ENCODE measurements at regions not wholly inside any gene's neighbourhood (a gene's known extent, or its start where the extent isn't known, plus 50 kb on each side); places are given as distances from the start of the nearest gene placed in this dataset.
A peak's percentile ranks its signal among the peaks of the same experiment; 100 is the strongest.
"Not testable (repeated sequence)": the region's sequence is repeated elsewhere in the genome, so short reads cannot be mapped to it uniquely, and the experiment has no call there.

DNA sequence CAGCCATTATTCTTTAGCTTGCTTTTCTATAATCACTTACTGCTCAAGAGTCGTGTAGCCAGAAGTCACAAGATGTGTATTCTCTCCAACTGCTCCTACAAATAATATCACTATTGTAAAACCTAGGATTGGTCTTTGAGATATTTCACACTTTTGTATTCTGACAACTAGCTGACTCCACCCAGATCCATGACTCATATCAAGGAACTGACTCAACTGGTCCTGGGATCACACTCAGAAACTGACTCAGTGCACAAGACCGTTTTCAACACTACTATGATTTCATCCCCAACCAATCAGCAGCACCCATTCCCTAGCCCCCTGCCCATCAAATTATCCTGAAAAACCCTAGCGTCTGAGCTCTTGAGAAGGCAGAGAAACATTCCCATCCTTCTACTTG, 56.5 kb upstream of the ORC5 start:
- H3K36me3 ChIP-seq (ENCODE audit: insufficient read depth, insufficient read length, low read length) = no peaks in the 10 kb centered on the region
- TF ChIP-seq SUZ12 (IDR thresholded peaks at IDR 0.05; ENCODE audit: extremely low read depth, insufficient read depth, insufficient read length) (no peak), YY1 (IDR thresholded peaks at IDR 0.05; ENCODE audit: insufficient read depth, insufficient read length) (no peak), ZNF274 (IDR thresholded peaks at IDR 0.05; ENCODE audit: low read depth, low read length) (no peak)
- H3K27me3 ChIP-seq (ENCODE audit: insufficient read depth, insufficient read length) = no peaks in the 10 kb centered on the region
- no peak overlapping the region for H3K9ac ChIP-seq (ENCODE audit: insufficient read length, low read depth)
- H3K4me3 ChIP-seq (ENCODE audit: insufficient read length, low read depth) = no peak overlapping the region
- H3K4me1 ChIP-seq (ENCODE audit: insufficient read depth, insufficient read length) = no peaks in the 10 kb centered on the region
- no peaks in the 10 kb centered on the region for H3K9me3 ChIP-seq (ENCODE audit: insufficient read depth, low read length)
- DNase-seq (ENCODE audit: low read depth, low spot score) = no peak

DNA sequence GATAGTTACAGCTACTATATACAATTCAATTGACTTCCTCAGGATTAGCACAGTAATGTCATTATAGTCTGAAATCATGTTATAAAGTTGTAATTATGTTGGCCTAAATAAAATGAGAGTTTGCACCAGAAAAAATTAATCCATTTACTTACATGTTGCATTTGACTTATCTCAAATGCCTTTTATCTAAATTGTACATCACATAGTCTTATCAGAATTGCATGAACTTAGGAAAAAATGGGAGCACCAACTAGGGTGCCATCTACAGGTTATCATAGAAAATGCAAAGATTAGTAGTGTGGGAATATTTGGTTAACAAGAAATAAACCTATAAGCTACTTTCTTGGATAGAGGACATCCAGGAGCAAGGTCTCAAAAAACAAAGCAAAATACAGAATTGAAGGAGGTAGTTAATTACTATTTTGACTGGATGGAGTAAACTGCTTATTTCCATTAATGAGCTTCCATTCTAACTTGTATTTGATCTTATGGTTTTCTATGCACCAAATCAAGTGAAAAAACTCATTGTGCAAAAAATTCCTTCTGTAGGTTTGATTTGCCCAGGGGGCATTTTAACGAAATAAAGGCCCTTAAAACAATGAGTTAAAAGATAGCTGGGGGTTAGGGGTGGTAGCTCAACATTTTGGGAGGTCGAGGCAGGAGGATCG, 60.0 kb upstream of the ORC5 start:
- DNase-seq (ENCODE audit: low read depth, low spot score) = no peak
- H3K27me3 ChIP-seq (ENCODE audit: insufficient read depth, insufficient read length) = no peaks in the 10 kb centered on the region
- no peak overlapping the region for H3K9ac ChIP-seq (ENCODE audit: insufficient read length, low read depth)
- H3K4me3 ChIP-seq (ENCODE audit: insufficient read length, low read depth) = no peak overlapping the region
- TF ChIP-seq ZNF274 (IDR thresholded peaks at IDR 0.05; ENCODE audit: low read depth, low read length) (no peak), SUZ12 (IDR thresholded peaks at IDR 0.05; ENCODE audit: extremely low read depth, insufficient read depth, insufficient read length) (no peak), YY1 (IDR thresholded peaks at IDR 0.05; ENCODE audit: insufficient read depth, insufficient read length) (no peak)
- no peaks in the 10 kb centered on the region for H3K36me3 ChIP-seq (ENCODE audit: insufficient read depth, insufficient read length, low read length)
- no peaks in the 10 kb centered on the region for H3K9me3 ChIP-seq (ENCODE audit: insufficient read depth, low read length)
- H3K4me1 ChIP-seq (ENCODE audit: insufficient read depth, insufficient read length) = no peaks in the 10 kb centered on the region

GRCh38 chr7:104271948-104272347, 56.5 kb upstream of the LHFPL3 start:
- no peak for DNase-seq (ENCODE audit: low read depth, low spot score)
- Histone ChIP-seq H3K4me3 (ENCODE audit: insufficient read length, low read depth) (no peak overlapping the region), H3K27me3 (ENCODE audit: insufficient read depth, insufficient read length) (no peaks in the 10 kb centered on the region), H3K4me1 (ENCODE audit: insufficient read depth, insufficient read length) (no peaks in the 10 kb centered on the region), H3K9ac (ENCODE audit: insufficient read length, low read depth) (no peak overlapping the region), H3K36me3 (ENCODE audit: insufficient read depth, insufficient read length, low read length) (no peaks in the 10 kb centered on the region), H3K9me3 (ENCODE audit: insufficient read depth, low read length) (no peaks in the 10 kb centered on the region; the same call in 1 of the 2 replicates)
- no peak for TF ChIP-seq ZNF274 (IDR thresholded peaks at IDR 0.05; ENCODE audit: low read depth, low read length)
- no peak for TF ChIP-seq SUZ12 (IDR thresholded peaks at IDR 0.05; ENCODE audit: extremely low read depth, insufficient read depth, insufficient read length)
- TF ChIP-seq YY1 (IDR thresholded peaks at IDR 0.05; ENCODE audit: insufficient read depth, insufficient read length) = no peak

DNA sequence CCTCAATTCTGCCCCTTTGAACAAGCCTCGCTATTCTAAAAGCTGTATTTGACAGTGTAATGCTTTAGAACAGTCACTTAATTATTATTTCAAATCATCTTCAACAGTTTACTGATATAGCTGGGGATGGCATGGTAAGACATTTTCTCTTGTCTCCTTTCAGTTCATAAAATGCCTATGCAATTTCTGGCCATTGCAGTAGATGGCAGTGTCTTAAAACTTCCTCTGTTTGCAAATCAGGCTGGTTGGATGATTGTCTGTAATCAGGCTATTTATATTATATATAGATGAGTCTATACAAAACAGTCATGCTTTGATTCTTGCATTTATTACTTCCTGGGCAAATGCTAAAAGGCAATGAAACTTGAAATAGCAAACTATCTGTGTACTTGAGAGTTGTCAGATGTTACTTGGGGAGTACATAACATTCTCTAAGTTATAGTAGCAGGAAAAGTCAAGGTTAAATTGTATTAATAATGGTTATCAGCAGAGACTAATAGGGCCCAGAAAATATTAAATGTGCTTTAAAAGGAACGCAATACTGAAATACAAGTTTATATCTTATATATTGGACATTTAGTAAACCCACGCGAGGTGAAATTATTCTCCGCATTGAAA, 55.5 kb upstream of the LHFPL3 start:
- H3K9ac ChIP-seq (ENCODE audit: insufficient read length, low read depth) = no peak overlapping the region
- H3K27me3 ChIP-seq (ENCODE audit: insufficient read depth, insufficient read length) = no peaks in the 10 kb centered on the region
- H3K4me1 ChIP-seq (ENCODE audit: insufficient read depth, insufficient read length) = no peaks in the 10 kb centered on the region
- peak; percentile 22 for DNase-seq (ENCODE audit: low read depth, low spot score)
- TF ChIP-seq SUZ12 (IDR thresholded peaks at IDR 0.05; ENCODE audit: extremely low read depth, insufficient read depth, insufficient read length) = no peak
- TF ChIP-seq ZNF274 (IDR thresholded peaks at IDR 0.05; ENCODE audit: low read depth, low read length) = no peak
- no peak for TF ChIP-seq YY1 (IDR thresholded peaks at IDR 0.05; ENCODE audit: insufficient read depth, insufficient read length)
- H3K36me3 ChIP-seq (ENCODE audit: insufficient read depth, insufficient read length, low read length) = no peaks in the 10 kb centered on the region
- no peaks in the 10 kb centered on the region; the same call in 1 of the 2 replicates for H3K9me3 ChIP-seq (ENCODE audit: insufficient read depth, low read length)
- H3K4me3 ChIP-seq (ENCODE audit: insufficient read length, low read depth) = no peak overlapping the region

DNA sequence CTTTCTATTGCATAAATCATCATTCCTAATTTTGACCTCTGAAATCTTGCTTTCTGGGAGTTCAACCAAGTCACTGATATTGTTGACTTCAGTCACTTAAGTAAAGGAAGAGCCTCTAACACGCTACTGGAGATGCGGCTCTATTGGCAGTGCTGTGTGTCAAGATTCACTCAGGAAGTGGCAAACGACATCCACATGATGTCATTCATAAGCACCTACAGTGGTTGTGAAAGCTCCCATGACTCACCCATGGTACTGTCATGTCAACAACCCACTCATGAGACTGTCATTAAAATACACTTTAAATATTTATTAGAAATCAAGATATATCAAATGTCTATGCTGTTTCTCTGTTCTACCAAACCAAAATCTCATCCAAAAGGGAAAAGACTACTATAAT, 52.5 kb upstream of the LHFPL3 start:
- Histone ChIP-seq H3K27me3 (ENCODE audit: insufficient read depth, insufficient read length) (no peaks in the 10 kb centered on the region), H3K4me1 (ENCODE audit: insufficient read depth, insufficient read length) (no peaks in the 10 kb centered on the region), H3K4me3 (ENCODE audit: insufficient read length, low read depth) (no peak overlapping the region), H3K36me3 (ENCODE audit: insufficient read depth, insufficient read length, low read length) (no peaks in the 10 kb centered on the region), H3K9ac (ENCODE audit: insufficient read length, low read depth) (no peak overlapping the region), H3K9me3 (ENCODE audit: insufficient read depth, low read length) (no peaks in the 10 kb centered on the region; the same call in 1 of the 2 replicates)
- TF ChIP-seq SUZ12 (IDR thresholded peaks at IDR 0.05; ENCODE audit: extremely low read depth, insufficient read depth, insufficient read length) (no peak), YY1 (IDR thresholded peaks at IDR 0.05; ENCODE audit: insufficient read depth, insufficient read length) (no peak), ZNF274 (IDR thresholded peaks at IDR 0.05; ENCODE audit: low read depth, low read length) (no peak)
- no peak for DNase-seq (ENCODE audit: low read depth, low spot score)

GRCh38 chr7:104276730-104277129, 51.7 kb upstream of the LHFPL3 start:
- not testable (repeated sequence) for H3K36me3 ChIP-seq (ENCODE audit: insufficient read depth, insufficient read length, low read length); DNase-seq (ENCODE audit: low read depth, low spot score); H3K27me3 ChIP-seq (ENCODE audit: insufficient read depth, insufficient read length); H3K9me3 ChIP-seq (ENCODE audit: insufficient read depth, low read length); H3K4me3 ChIP-seq (ENCODE audit: insufficient read length, low read depth); H3K9ac ChIP-seq (ENCODE audit: insufficient read length, low read depth); H3K4me1 ChIP-seq (ENCODE audit: insufficient read depth, insufficient read length)
